MCF 10A (cell line): ENCODE measurements at regions not wholly inside any gene's neighbourhood (a gene's known extent, or its start where the extent isn't known, plus 50 kb on each side); places are given as distances from the start of the nearest gene placed in this dataset.

ENCODE experiments used
- BruUV-seq: library from RNA; stranded (reverse); fragments of 400-500 nt; replicated peaks from 2 replicates; lab custom pipeline; 2021; lab: Mats Ljungman, UMichigan
- CTCF ChIA-PET: fragments of 300-600 bp; sonication (Branson Sonifier 250); formaldehyde crosslinking; extraction: SDS; loops from one replicate; lab custom pipeline; 2021; ENCODE audit warnings: antibody characterized with exemption, inconsistent platforms; lab: Yijun Ruan, JAX
- POLR2A ChIA-PET: fragments of 300-600, 350-650 bp; sonication (Branson Sonifier 250); formaldehyde crosslinking; extraction: SDS; loops from one replicate; lab custom pipeline; 2020; ENCODE audit warnings: antibody characterized with exemption, inconsistent platforms; lab: Yijun Ruan, JAX
- DNase-seq: peaks from one replicate; pipeline ENCODE4 v3.0.0-alpha.2; 2018; ENCODE audit not compliant: unreplicated experiment
- H3K27ac Mint-ChIP-seq: one replicate; pipeline ENCODE4 v1.8.0; 2022; ENCODE audit warnings: mild to moderate bottlenecking, low read depth, mixed read lengths; ENCODE audit not compliant: unreplicated experiment
- H3K27me3 Mint-ChIP-seq: one replicate; pipeline ENCODE4 v1.8.0; 2022; ENCODE audit warnings: mixed read lengths; ENCODE audit not compliant: insufficient read depth, unreplicated experiment
- H3K36me3 Mint-ChIP-seq: one replicate; pipeline ENCODE4 v1.8.0; 2022; ENCODE audit warnings: mild to moderate bottlenecking, moderate library complexity, mixed read lengths; ENCODE audit not compliant: insufficient read depth, unreplicated experiment
- H3K4me1 Mint-ChIP-seq: one replicate; pipeline ENCODE4 v1.8.0; 2022; ENCODE audit warnings: mixed read lengths; ENCODE audit not compliant: insufficient read depth, unreplicated experiment
- H3K4me3 Mint-ChIP-seq: one replicate; pipeline ENCODE4 v1.8.0; 2022; ENCODE audit warnings: mild to moderate bottlenecking, moderate library complexity, mixed read lengths; ENCODE audit not compliant: unreplicated experiment
- H3K9me3 Mint-ChIP-seq: one replicate; pipeline ENCODE4 v1.8.0; 2022; ENCODE audit warnings: mixed read lengths; ENCODE audit not compliant: unreplicated experiment
- intact Hi-C: fragments of 100-400 bp; cut with micrococcal nuclease; formaldehyde crosslinking; loops from 2 replicates; pipeline ENCODE4 v1.14.1; 2022
- TF ChIP-seq, protein P1 (sequence below): fragments of 200-600 bp; IDR thresholded peaks from one replicate; pipeline ENCODE4 v1.8.0; 2022; ENCODE audit warnings: antibody characterized with exemption, mild to moderate bottlenecking; ENCODE audit not compliant: unreplicated experiment

- POLR2A ChIA-PET, result no interaction called here
- Mint-ChIP-seq H3K27ac (no peak overlapping the region), H3K36me3 (no peaks in the 10 kb centered on the region), H3K4me3 (no peak overlapping the region), H3K9me3 (peaks cover 7% of the 10 kb centered on the region), H3K27me3 (peaks cover 22% of the 10 kb centered on the region), H3K4me1 (peaks cover 18% of the 10 kb centered on the region)
- DNase-seq, result peak; percentile 16
- TF ChIP-seq, protein P1, sequence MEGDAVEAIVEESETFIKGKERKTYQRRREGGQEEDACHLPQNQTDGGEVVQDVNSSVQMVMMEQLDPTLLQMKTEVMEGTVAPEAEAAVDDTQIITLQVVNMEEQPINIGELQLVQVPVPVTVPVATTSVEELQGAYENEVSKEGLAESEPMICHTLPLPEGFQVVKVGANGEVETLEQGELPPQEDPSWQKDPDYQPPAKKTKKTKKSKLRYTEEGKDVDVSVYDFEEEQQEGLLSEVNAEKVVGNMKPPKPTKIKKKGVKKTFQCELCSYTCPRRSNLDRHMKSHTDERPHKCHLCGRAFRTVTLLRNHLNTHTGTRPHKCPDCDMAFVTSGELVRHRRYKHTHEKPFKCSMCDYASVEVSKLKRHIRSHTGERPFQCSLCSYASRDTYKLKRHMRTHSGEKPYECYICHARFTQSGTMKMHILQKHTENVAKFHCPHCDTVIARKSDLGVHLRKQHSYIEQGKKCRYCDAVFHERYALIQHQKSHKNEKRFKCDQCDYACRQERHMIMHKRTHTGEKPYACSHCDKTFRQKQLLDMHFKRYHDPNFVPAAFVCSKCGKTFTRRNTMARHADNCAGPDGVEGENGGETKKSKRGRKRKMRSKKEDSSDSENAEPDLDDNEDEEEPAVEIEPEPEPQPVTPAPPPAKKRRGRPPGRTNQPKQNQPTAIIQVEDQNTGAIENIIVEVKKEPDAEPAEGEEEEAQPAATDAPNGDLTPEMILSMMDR, result no peak
- BruUV-seq, result no TSS peak
- intact Hi-C loops, result no loop called here
- CTCF ChIA-PET, result no interaction called here
Observed at GRCh38 chr16:50474138-50474537, 74.1 kb upstream of the NKD1 start.

DNA sequence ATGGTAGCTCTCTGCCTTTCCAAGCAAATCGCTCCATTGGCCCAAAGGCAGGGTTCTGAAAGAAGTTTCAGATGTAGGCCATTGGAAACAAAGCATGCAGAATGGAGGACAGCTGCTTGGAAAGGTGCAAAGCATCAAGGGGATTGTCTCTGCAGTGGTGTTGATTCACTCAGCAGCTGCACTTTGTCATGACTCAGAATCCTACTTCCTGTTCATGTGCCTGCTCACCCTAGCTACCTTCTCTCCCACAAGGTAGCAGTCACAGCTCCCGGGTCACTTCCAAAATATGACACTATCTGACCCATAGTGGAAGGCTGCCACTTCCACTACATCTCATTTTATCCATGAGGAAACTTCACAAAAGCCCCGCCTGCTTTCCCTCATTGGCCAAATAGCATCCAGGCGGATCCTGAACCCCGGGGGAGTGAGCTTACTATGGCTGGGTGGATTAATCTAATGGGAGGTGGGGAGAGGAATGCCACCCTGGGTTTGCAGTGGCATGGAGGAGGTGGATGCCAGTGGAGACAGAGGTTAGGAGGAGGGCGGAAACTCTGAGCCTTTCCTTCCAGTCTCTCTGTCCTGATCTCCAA, 74.7 kb upstream of the NKD1 start:
- no TSS peak for BruUV-seq
- TF ChIP-seq, protein P1, result no peak
- Mint-ChIP-seq H3K4me1 (peaks cover 18% of the 10 kb centered on the region), H3K27me3 (peaks cover 20% of the 10 kb centered on the region), H3K9me3 (peaks cover 7% of the 10 kb centered on the region), H3K27ac (no peak overlapping the region), H3K4me3 (no peak overlapping the region), H3K36me3 (no peaks in the 10 kb centered on the region)
- intact Hi-C loops, result no loop called here
- CTCF ChIA-PET, result interaction anchor here (0.9 to 1.0 kb wide), 2 partner anchors 79 to 134 kb away, joined by 4 to 6 read pairs; no protein-coding TSS in a partner anchor
- peak; percentile 39 for DNase-seq
- POLR2A ChIA-PET, result interaction anchor here (0.9 kb wide), 1 partner anchor 31 kb away, joined by 4 read pairs; no protein-coding TSS in a partner anchor

GRCh38 chr16:50472472-50472871, 75.7 kb upstream of the NKD1 start:
- no peak overlapping the region for H3K27ac Mint-ChIP-seq
- H3K36me3 Mint-ChIP-seq, result no peaks in the 10 kb centered on the region
- H3K4me1 Mint-ChIP-seq, result peaks cover 12% of the 10 kb centered on the region
- H3K9me3 Mint-ChIP-seq, result peaks cover 7% of the 10 kb centered on the region
- no peak for DNase-seq
- peaks cover 10% of the 10 kb centered on the region for H3K27me3 Mint-ChIP-seq
- intact Hi-C loops, result no loop called here
- no TSS peak for BruUV-seq
- POLR2A ChIA-PET, result interaction anchor here (0.6 to 0.8 kb wide), 2 partner anchors 25 to 334 kb away, joined by 3 read pairs; no protein-coding TSS in a partner anchor
- TF ChIP-seq, protein P1, result no peak
- no peak overlapping the region for H3K4me3 Mint-ChIP-seq
- CTCF ChIA-PET, result interaction anchor here (0.9 kb wide), 1 partner anchor 78 kb away, joined by 4 read pairs; no protein-coding TSS in a partner anchor

- ChIA-PET POLR2A (no interaction called here), CTCF (interaction anchor here (0.6 to 0.9 kb wide), 2 partner anchors 11 to 158 kb away, joined by 3 to 5 read pairs; no protein-coding TSS in a partner anchor)
- Mint-ChIP-seq H3K27ac (no peak overlapping the region), H3K27me3 (no peaks in the 10 kb centered on the region), H3K4me3 (no peak overlapping the region), H3K9me3 (peaks cover 7% of the 10 kb centered on the region), H3K4me1 (peaks cover 12% of the 10 kb centered on the region), H3K36me3 (no peaks in the 10 kb centered on the region)
- TF ChIP-seq, protein P1, result no peak
- no peak for DNase-seq
- BruUV-seq, result no TSS peak
- intact Hi-C loops, result no loop called here
Observed at GRCh38 chr16:50470687-50471086, 77.5 kb upstream of the NKD1 start.
